ENCODE measurements at regions not wholly inside any gene's neighbourhood (a gene's known extent, or its start where the extent isn't known, plus 50 kb on each side); places are given as distances from the start of the nearest gene placed in this dataset.
"Not testable (repeated sequence)": the region's sequence is repeated elsewhere in the genome, so short reads cannot be mapped to it uniquely, and the experiment has no call there.

GRCh38 chr10:63675171-63675570, 154.0 kb downstream of the REEP3 start:
- in situ Hi-C loops (cut with MboI; ENCODE audit: low sequenced_read_pairs): no loop called here

DNA sequence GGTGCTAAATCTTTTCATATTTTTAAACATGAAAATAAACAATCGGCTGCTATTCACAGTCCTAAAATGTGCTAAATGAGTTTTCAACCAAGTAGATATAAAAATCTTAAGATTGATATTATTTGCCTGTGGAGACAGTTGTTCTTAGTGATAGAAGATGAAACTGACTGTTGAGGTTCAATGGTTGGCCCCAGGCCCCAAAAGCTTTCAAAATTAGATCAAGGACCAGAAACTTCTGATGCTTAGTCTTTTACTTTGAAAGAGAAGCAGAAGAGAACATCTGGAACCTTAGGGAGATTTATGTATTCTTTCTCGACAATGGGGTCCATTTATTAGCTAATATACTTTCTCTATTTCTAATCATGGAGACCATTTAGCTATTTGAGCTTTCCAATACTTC, 155.8 kb downstream of the REEP3 start:
- in situ Hi-C loops (cut with MboI; ENCODE audit: low sequenced_read_pairs): no loop called here

GRCh38 chr10:63680545-63680944, 159.3 kb downstream of the REEP3 start:
- in situ Hi-C loops (cut with MboI; ENCODE audit: low sequenced_read_pairs): not testable (repeated sequence)

DNA sequence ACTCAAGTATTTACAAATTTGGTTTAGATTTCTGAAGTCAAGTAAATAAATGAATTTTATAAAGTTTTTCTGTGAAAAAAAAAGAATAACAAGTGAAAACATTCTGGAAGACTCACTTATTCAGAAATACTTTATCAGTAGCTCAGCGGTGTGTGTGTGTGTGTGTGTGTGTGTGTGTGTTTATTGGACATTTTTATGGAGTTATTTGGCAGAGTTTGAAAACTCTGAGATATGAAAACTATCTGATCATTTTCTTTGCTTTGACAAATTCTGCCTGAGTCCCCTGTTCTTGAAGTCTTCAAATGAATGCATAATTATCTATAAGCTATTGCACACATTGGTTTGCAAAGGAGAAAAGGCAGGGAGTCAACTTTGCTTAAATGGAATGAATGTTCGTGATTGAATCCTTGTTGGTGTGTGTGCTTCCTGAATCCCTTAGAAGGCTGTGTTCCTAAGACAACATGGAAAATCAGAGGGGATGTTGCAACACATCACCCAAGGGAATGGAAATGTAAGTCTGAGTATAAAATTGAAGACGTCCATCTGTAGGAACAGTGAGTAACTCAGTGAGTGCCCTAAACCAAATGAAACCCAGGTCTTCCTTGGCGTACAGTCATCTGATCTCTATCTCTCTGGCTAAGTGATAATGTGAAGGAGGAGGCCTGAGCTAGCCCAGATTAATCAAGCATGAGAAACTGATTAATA, 160.9 kb downstream of the REEP3 start:
- in situ Hi-C loops (cut with MboI; ENCODE audit: low sequenced_read_pairs): no loop called here

- in situ Hi-C loops (cut with MboI; ENCODE audit: low sequenced_read_pairs): not testable (repeated sequence)
These were observed 161.5 kb downstream of the REEP3 start for GRCh38 chr10:63682698-63683052.

- in situ Hi-C loops (cut with MboI; ENCODE audit: low sequenced_read_pairs): no loop called here
These were observed 162.0 kb downstream of the REEP3 start for GRCh38 chr10:63683223-63683622.

- in situ Hi-C loops (cut with MboI; ENCODE audit: low sequenced_read_pairs): no loop called here
These were observed 162.5 kb downstream of the REEP3 start for GRCh38 chr10:63683686-63684085.

DNA sequence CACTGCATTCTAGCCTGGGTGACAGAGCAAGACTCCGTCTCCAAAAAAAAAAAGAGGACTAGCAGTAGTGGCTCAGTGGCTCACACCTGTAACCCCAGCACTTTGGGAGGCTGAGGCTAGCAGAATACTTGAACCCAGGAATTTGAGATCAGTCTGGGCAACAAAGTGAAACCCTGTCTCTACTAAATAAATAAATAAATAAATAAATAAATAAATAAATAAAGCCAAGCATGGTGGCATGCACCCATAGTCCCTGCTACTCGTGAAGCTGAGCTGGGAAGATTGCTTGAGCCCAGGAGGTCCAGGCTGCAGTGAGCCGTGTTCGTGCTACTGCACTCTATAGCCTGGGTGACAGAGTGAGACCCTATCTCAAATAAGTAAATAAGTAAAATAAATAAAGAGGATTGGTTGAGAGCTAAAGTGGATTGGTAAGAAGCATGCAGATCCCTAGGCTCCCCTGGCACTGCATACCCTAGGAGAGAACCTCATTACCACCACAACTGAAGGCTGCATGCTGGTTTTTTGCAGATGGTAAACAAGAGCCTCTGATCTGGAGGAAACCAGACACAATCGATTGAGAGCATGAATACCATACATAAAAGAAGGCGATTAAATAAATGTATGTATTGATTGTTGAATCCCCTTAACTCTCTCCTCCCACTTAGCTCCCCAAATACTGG, 163.2 kb downstream of the REEP3 start:
- in situ Hi-C loops (cut with MboI; ENCODE audit: low sequenced_read_pairs): no loop called here

GRCh38 chr10:63689768-63690167, 168.6 kb downstream of the REEP3 start:
- in situ Hi-C loops (cut with MboI; ENCODE audit: low sequenced_read_pairs): no loop called here

DNA sequence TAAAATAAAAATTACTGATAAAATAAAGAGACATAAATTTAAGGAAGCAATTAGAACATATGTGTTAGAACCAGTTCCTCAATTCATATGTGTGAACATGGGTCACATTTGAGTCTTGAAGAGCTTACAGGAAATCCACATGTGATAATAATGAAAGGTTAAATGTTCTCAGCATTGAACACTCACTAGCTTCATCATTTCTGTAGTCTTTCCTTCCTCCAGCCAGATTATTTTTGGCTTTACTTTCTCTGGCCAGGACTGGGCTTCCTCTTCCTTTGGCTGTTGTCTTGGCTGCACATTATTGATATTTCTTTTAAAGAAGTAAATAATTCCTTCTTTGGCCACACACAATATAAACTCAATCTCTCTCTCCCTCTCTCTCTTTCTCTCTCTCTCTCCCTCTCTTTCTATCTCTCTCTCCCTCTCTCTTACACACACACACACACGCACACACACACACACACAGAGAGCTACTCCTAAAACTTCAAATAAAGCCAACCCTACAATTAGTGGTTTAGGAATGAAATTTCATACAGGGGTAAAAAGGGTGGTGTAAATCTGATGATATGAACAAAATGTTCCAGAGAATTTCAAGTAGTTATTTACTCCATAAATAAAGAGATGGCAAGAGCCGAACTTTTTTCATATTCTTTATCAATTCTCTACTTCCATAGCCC, 171.2 kb downstream of the REEP3 start:
- in situ Hi-C loops (cut with MboI; ENCODE audit: low sequenced_read_pairs): no loop called here

DNA sequence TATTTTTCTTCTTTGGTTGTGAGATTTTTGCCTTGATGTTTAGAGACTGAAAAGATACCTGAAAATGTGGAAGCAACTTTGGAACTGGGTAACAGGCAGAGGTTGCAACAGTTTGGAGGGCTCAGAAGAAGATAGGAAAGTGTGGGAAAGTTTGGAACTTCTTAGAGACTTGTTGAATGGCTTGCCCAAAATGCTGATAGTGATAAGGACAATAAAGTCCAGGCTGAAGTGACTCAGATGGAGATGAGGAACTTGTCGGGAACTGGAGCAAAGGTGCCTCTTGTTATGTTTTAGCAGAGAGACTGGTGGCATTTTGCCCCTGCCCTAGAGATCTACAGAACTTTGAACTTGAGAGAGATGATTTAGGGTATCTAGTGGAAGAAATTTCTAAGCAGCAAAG, 171.8 kb downstream of the REEP3 start:
- in situ Hi-C loops (cut with MboI; ENCODE audit: low sequenced_read_pairs): not testable (repeated sequence)

DNA sequence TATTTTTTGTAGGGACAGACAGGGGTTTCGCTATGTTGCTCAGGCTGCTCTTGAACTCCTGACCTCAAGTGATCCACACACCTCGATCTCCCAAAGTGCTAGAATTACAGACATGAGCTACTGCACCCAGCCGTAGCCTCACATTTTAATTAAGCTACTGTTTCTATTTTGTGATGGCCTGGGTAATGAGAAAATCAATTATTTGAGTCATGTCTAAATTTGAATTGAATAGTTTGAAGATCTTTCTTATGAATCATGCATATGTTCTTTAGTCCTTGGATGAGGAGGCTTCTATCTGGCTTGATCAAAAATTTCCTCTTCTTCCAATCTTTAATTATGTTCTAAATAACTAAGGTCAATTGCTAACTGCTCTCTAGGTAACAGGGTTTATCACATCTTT, 175.0 kb downstream of the REEP3 start:
- in situ Hi-C loops (cut with MboI; ENCODE audit: low sequenced_read_pairs): no loop called here

GRCh38 chr10:63697956-63698786, 177.0 kb downstream of the REEP3 start:
- in situ Hi-C loops (cut with MboI; ENCODE audit: low sequenced_read_pairs): no loop called here

DNA sequence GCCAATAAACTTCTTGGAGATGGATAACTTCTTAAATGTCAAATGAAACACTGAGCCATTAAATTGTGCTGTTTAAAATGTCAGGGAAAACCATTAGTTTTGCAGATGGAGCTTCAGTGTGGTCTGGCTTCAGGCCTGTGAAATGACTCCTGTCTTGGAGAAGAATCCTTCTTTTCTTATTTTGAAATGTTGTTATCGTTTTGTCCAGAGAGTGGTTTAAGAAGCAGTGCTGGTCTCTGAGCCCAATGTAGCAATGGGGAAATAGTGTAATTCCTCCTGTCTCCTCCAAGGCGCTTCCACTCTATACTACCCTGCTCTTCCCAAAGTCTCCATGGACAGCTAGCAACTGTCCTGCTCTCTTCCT, 177.6 kb downstream of the REEP3 start:
- in situ Hi-C loops (cut with MboI; ENCODE audit: low sequenced_read_pairs): no loop called here

- in situ Hi-C loops (cut with MboI; ENCODE audit: low sequenced_read_pairs): loop anchor here (25.0 kb wide), 1 partner anchor 488 kb away; no protein-coding TSS in a partner anchor
These were observed 178.8 kb downstream of the REEP3 start for GRCh38 chr10:63699785-63700613.

DNA sequence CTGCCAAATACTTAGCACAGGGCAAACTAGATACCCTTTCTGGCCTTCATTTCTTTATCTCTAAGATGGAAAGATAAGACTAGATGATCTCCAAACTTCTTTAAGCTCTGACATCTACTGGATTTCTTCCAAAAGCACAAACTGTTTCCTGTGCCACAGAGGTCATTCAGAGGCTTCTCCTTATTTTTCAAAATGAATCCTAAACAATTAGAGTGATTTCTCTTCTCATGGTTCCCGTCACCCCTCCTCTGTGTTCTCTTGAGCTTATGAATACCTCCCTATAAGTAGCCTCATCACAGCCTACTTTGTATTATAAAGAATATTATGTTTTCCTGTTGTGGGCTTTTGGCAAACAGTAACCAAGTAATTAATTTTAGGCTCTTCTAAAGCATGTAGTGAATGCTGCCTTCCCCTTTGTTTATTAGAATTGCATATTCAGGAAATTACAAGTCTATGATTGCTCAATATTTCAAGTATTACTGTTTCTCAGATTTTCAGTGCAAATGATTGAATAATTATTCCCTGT, 179.5 kb downstream of the REEP3 start:
- in situ Hi-C loops (cut with MboI; ENCODE audit: low sequenced_read_pairs): loop anchor here (25.0 kb wide), 1 partner anchor 488 kb away; no protein-coding TSS in a partner anchor

DNA sequence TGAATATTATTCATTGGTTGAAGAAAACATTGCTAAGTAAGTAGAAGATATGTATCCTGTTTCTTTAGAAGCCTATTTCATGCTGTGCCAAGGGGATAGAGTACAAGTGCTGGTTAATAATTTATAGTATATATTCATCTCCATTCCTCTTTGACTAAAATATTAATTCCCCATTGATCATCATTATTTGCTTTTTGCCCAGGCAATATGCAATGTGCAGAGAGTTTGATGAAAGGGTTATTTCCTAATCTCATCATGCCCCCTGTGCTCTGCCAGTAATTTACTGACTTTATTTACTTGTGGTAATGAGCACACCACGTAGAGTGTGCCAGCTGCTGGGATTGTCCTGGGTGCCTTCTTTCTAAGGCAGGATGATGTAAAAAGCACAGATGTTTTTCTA, 180.9 kb downstream of the REEP3 start:
- in situ Hi-C loops (cut with MboI; ENCODE audit: low sequenced_read_pairs): loop anchor here (25.0 kb wide), 1 partner anchor 490 kb away; no protein-coding TSS in a partner anchor

DNA sequence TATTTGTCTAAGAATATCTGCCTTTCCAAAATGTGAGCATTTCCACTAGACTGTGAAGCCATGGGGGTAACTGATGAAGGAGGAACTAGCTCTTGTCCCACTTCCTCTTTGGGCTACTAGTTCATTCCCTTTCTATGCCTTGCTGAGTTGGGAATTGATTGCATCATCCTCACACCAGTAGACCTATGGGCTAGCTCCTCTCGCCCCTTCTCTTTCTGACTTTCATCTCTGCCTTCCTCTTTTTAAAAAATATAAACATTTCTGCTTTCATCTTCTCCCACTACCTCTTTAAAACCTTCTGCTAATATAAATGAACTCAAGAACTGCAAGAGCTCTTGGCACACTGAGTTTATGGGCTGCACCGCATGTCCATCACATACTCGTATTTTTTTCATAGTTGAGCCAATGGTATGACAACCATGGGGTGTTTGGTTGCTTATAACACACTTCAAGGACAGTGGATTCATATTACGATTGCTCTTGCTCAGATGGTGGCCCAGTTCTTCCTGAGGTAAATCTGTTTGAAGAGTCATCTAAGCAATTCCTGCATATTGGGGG, 182.0 kb downstream of the REEP3 start:
- in situ Hi-C loops (cut with MboI; ENCODE audit: low sequenced_read_pairs): loop anchor here (25.0 kb wide), 1 partner anchor 491 kb away; no protein-coding TSS in a partner anchor

- in situ Hi-C loops (cut with MboI; ENCODE audit: low sequenced_read_pairs): loop anchor here (25.0 kb wide), 1 partner anchor 492 kb away; no protein-coding TSS in a partner anchor
These were observed 182.6 kb downstream of the REEP3 start for GRCh38 chr10:63703740-63704345.

Data from HL-60/S4 treated with phorbol 12-myristate 13-acetate at 8.2 ng/mL for 4 days and 3 days (cell line).